Activated naive CD4-positive, alpha-beta T cell (primary cell): ENCODE measurements at regions not wholly inside any gene's neighbourhood (a gene's known extent, or its start where the extent isn't known, plus 50 kb on each side); places are given as distances from the start of the nearest gene placed in this dataset.

ENCODE experiments used
- DNase-seq, 4 experiments: peaks; one replicate each; lab custom pipeline; 2025; lab: John Stamatoyannopoulos, UW

- no peak for DNase-seq
These were observed 250.1 kb upstream of the RPL38 start for GRCh38 chr17:73953206-73954033.

DNA sequence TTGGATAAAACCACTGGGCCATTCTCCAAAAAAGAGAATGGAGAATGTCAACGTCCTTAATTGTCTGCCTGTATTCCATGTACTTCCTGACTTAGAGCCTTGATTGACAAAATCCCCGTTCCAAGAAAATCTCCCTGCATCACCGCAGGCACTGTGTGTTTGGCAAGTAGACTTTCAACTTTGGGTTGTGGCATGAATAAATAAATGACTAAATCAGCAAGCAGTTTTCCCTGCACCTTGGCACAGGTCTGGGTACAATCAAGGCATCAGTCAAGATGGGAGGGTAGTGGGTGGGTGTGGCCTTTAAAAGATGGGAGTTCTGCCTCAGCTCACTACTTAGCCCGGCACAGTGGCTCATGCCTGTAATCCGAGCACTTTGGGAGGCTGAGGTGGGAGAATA is 248.5 kb upstream of the RPL38 start:
- no peak for DNase-seq

DNA sequence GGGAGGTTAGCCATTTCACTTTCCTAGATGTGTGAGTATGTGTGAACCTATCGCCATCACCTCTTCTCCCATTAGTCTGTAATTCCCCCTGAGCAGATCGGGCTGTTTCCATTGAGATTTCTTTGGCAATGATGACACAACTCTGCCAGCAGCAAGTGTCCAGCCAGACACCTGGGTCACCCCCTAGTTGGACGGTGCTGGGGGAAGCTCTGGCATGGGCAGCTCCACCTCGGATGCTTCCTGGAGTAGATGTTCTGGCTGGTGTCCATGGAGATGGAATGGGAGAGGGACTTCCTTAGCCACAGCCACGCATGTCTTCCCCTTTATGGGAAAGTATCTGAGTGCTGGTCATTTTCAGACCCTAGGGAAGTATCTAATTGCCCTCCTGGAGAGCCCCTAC is 247.9 kb upstream of the RPL38 start:
- DNase-seq = no peak

GRCh38 chr17:73956169-73956568 is 247.3 kb upstream of the RPL38 start:
- no peak for DNase-seq

DNA sequence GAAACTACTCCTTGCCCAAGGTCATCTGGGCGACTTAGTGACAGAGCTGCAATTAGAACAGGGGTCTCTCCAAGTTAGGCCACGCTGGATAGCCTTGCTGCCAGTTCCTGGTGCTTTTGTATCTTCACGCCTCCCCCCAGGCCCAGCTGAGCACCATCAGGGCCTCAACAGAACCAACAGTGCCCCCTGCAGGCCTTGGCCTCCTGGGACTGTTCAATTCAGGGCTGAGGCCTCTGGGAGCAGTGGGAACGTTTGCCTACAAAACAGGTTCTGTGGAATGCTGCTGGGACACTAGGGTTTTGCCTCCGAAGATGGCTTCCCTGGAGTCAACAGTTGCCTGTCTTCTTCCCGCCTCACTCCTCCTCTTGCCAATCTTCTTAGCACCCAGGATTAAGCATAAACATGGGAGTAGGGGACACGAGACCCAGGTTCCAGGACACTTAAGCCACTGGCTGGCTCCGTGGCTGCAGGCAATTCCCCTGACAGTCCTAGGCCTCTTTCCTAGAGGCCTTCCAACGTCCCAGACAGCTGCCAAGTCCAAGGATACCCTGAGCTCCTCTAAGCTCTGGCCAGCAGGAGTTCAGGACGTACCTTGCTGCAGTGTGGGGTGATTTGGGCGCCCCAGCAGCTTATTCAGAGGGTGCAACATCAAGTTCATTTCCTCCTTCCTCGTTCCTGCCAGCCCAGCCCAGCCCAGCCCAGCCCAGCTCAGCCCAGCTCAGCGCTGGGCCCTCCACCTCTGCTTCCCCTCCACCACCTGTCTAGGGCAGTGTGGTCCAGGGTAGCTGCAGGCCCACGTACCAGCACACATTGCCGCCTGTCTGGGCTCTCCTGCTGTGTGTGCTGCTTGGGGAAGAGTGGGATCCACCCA is 246.6 kb upstream of the RPL38 start:
- DNase-seq = peak in 3 of 4 experiments; percentile 23 to 61 (median 25)

- DNase-seq = no peak
These were observed 245.9 kb upstream of the RPL38 start for GRCh38 chr17:73957564-73957963.

GRCh38 chr17:73958453-73958852 is 245.0 kb upstream of the RPL38 start:
- no peak for DNase-seq

GRCh38 chr17:73960469-73960868 is 243.0 kb upstream of the RPL38 start:
- DNase-seq = no peak

- DNase-seq = no peak
These were observed 241.2 kb upstream of the RPL38 start for GRCh38 chr17:73962308-73962707.

DNA sequence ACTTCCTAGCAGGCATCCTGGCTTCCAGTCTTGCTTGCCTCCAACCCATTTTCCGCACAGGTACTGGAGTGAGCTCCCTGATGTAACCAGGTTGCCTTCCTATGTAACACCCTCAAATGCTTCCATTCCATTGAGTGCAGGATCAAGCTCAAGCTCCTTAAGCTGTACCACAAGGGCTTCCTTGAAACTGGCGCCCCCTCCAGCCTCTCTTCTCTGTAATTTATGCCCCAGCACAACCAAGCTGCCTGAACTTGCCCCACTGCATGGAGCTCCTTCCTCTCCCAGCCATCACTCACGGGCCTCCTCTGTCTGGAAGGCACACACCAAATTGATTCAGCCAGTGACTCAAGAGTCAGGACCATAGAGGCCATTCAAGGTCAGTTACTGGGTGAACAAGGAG is 234.8 kb upstream of the RPL38 start:
- DNase-seq = no peak

GRCh38 chr17:73969956-73970355 is 233.5 kb upstream of the RPL38 start:
- no peak for DNase-seq

DNA sequence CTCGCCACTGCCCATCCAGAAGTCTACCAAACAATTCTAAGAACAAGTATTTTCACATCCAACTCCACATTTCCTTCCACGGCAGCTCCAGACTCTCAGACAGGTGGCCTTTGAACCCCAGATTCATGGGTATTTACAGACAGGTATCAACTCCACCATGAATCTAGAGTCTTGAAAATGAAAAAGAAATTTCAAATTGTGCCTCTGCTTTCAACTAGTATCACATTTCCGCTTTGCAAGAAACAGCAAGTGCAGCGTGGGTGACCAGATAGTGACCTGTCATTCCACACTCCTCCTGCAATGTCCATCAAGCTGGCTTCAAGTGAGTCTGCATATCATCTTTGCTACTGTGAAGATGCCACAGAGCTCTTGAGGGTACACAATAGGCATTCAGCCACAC is 232.4 kb upstream of the RPL38 start:
- DNase-seq = no peak

DNA sequence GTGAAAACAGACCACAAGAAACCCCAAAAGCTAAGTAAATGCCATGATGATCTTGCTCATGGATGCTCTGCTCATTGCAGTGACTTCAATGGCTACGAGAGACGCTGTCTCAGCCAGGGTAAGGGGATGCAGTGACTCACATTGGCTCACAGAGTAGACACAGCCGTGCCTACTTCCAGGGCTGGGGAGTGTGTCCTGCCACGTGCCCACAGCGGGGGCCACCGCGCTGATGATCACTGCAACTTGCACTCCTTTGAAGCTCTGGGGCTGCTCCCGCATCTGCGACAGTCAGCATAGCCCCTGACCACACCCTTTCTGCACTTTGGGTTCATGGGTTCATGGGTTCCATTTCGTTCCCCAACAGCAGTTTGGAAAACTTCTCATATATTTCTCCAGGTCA is 231.4 kb upstream of the RPL38 start:
- no peak for DNase-seq

DNA sequence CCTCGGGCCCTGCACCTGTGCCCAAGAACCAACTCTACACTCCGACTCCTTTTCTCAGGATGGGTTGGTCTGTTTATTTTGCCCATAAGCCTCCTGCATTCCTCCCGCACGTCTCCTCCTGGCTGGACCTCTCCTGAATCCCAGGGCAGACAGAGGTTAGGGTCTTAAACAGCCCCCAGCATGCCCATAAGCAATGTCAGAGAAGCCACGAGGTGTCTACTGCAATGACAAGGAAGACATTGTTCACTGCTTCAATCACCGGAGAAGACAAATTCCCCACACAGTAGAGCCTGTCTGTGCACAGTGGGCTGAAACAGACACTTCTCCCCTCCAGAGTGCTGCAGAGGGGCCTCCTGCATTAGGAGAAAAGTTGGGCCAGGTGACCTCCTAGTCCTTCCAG is 230.6 kb upstream of the RPL38 start:
- DNase-seq = no peak

- DNase-seq = no peak
These were observed 229.7 kb upstream of the RPL38 start for GRCh38 chr17:73973586-73974409.

GRCh38 chr17:73974536-73974935 is 228.9 kb upstream of the RPL38 start:
- no peak for DNase-seq

- no peak for DNase-seq
These were observed 227.3 kb upstream of the RPL38 start for GRCh38 chr17:73976147-73976546.

DNA sequence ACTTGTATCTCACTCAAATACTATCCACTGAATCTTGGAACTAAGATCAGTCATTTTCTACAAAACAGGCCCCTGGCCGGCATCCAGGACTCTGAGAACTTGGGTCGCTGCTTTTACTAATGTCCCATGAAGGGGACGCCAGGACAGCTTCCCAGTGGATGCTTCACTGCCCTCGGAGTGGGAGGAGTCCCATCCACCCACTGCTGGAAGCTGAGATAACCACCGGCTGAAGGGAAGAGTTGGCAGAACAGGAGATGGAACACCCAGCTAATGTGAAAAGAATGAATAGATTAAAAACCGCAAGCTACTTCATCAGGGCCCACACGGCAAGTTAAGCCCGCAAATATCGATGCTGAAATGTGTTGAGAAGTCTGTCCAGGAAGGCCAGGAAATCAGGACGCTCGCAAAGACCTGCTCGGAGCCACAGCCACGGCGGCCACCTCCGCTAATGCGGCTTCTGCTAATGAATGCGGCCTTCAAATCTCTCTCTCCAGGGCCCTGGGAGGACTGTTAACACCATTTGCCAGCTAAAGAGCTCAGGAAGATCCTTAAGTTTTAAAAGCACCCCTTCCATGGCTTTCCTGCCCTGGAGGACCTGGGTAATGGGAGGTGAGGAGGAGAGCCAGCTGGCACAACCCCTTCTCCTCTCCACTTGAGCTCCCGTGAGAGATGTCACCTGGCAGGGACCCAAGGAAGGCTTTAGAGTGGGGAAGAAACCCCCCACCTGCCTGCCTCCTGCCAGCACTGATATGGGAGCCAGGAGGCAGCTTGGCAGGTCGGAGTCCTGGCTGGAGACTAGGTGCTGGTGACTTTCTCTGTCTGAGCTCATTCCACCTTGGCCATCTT is 226.6 kb upstream of the RPL38 start:
- no peak for DNase-seq

DNA sequence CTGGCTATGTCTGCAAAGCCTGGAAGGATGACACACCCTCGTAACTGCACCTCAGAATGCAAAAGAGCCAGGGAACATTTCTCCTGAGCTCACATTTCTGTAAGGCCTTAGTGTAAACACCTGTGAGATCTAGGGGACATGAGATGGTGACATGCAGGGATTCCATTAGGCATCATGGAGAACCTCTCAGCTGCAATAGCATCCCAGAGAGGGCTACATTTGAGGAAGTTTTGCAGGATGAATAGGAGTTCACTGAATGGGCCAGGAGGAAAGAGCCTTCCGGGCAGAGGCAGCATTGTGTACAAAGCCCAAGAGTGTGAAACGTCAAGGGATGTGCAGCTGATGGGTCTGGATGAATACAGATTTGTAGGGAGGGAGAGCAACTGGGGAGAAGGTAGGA is 223.0 kb upstream of the RPL38 start:
- no peak for DNase-seq

- DNase-seq = no peak
These were observed 220.6 kb upstream of the RPL38 start for GRCh38 chr17:73982871-73983270.

DNA sequence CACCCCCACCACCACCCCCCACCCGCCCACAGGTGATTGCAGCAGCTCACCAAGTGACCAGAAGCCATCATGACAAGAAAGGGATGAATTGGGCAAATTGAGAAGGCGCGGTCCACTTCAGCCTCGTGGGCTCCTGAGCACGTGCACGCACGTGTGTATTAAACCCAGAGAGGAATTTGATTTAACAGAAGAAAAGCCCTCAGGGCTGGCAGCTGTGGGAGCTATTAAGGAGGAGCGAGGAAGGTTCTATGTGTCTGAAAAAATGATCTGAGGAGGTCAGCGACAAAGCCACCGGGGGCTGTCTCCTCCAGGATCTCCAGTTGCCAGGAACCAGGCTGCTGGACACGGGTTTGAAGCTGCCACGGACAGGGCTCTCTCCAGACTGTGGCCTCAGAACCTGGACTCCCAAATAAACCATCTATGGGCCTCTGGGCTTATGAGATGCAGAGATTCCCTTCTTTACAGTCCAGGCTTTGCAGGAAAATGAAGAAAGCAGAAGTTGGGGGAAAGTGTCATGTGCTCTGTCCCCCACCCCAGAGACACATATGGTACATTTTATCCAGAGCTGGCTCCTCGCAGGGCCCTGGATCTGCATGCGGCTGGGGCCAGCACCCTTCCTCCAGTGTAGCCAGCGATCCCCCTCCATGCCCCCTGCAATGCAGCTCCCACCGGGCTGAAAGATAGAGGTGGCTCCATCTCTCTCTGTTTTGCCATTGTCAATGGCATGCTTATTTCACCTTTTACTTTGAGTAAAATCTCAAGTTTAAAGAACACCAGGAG is 219.7 kb upstream of the RPL38 start:
- DNase-seq = no peak
